ENCODE measurements at regions not wholly inside any gene's neighbourhood (a gene's known extent, or its start where the extent isn't known, plus 50 kb on each side); places are given as distances from the start of the nearest gene placed in this dataset.

DNA sequence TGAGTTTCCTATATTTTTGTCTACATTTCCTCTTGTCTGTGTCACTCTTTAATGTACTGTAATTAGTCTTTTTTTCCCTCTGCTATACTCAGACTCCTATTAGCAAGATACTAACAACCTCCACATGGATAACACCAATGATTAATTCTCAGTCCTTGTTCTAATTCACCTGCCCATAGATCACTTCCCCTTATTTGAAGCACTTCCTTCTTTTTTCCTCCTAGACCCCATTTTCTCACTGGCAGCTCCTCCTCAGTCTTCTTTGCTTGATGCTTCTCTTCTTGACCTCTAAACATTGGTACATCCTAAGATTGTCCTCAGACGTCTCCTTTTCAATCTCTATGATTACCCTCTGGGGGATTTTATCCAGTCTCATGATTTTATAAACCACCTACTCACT, 98.2 kb upstream of the IMMP2L start:
- TF ChIP-seq POLR2AphosphoS5 (IDR thresholded peaks at IDR 0.05; ENCODE audit: borderline replicate concordance, low read depth, low read length) (no peak), EZH2 (IDR thresholded peaks at IDR 0.05) (no peak), FOXP2 (optimal IDR thresholded peaks at IDR 0.05; ENCODE audit: control extremely low read depth, extremely low read length, insufficient read depth) (no peak)

Measured in SK-N-MC (cell line).